ENCODE measurements at regions not wholly inside any gene's neighbourhood (a gene's known extent, or its start where the extent isn't known, plus 50 kb on each side); places are given as distances from the start of the nearest gene placed in this dataset.

GRCh38 chr21:23093259-23093658 is 2095.1 kb downstream of the NCAM2 start:
- H3K4me1 Mint-ChIP-seq = no peaks in the 10 kb centered on the region
- no peak overlapping the region for H3K4me3 Mint-ChIP-seq
- Histone ChIP-seq H3K27ac (ENCODE audit: insufficient read depth, low read length, poor library complexity, severe bottlenecking) (no peak overlapping the region), H3K4me3 (ENCODE audit: low read depth, low read length) (no peak overlapping the region), H3K36me3 (ENCODE audit: control insufficient read depth, insufficient read depth, low read length) (no peaks in the 10 kb centered on the region), H3K4me1 (ENCODE audit: control insufficient read depth, insufficient read depth, low read length, poor library complexity, severe bottlenecking) (no peaks in the 10 kb centered on the region), H3K27me3 (ENCODE audit: control insufficient read depth, insufficient read depth, low read length) (no peaks in the 10 kb centered on the region), H3K9me3 (ENCODE audit: control insufficient read depth in 2 of 2, low read length in 2 of 2) (peaks cover 3 to 5% of the 10 kb centered on the region in 2 experiments)
- H3K27me3 Mint-ChIP-seq = no peaks in the 10 kb centered on the region
- H3K27ac Mint-ChIP-seq = no peak overlapping the region
- no peak for ATAC-seq (ENCODE audit: low read depth in 2 of 2)
- peaks cover 0 to 11% (median 5%) of the 10 kb centered on the region in 7 donors for H3K9me3 Mint-ChIP-seq
- no peak for DNase-seq
- H3K36me3 Mint-ChIP-seq = no peaks in the 10 kb centered on the region

GRCh38 chr21:23099185-23099584 is 2101.0 kb downstream of the NCAM2 start:
- peaks cover 0 to 9% of the 10 kb centered on the region in 2 experiments for H3K9me3 ChIP-seq (ENCODE audit: control insufficient read depth in 2 of 2, low read length in 2 of 2)
- Mint-ChIP-seq H3K36me3 (no peaks in the 10 kb centered on the region), H3K9me3 (peaks cover 0 to 11% (median 6%) of the 10 kb centered on the region in 7 donors), H3K27me3 (no peaks in the 10 kb centered on the region), H3K4me3 (no peak overlapping the region), H3K27ac (no peak overlapping the region), H3K4me1 (no peaks in the 10 kb centered on the region)
- H3K4me3 ChIP-seq (ENCODE audit: low read depth, low read length) = no peak overlapping the region
- H3K27me3 ChIP-seq (ENCODE audit: control insufficient read depth, insufficient read depth, low read length) = no peaks in the 10 kb centered on the region
- no peaks in the 10 kb centered on the region for H3K4me1 ChIP-seq (ENCODE audit: control insufficient read depth, insufficient read depth, low read length, poor library complexity, severe bottlenecking)
- H3K36me3 ChIP-seq (ENCODE audit: control insufficient read depth, insufficient read depth, low read length) = no peaks in the 10 kb centered on the region
- ATAC-seq (ENCODE audit: low read depth in 2 of 2) (no peak), DNase-seq (no peak)
- H3K27ac ChIP-seq (ENCODE audit: insufficient read depth, low read length, poor library complexity, severe bottlenecking) = no peak overlapping the region

DNA sequence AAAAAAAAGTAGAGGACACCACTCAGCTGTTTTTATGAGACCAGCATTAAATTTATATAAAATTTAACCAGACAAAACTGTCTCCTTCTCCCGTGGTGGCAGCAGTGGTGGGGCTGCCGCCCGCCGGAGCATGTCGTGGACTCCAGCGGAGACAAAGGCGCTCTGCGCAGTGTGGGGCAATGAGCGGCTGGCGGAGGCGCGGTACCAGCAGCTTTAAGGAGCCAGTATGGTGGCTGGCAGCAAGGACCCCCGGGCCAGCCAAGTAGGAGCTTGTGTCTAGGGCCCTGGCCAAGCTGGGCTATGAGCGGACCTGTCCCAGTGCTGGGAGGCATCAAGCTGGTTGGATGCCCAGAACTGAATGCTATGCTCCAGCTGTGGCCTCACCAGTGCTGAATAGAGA is 2102.9 kb downstream of the NCAM2 start:
- no peaks in the 10 kb centered on the region for H3K4me1 Mint-ChIP-seq
- Histone ChIP-seq H3K27me3 (ENCODE audit: control insufficient read depth, insufficient read depth, low read length) (no peaks in the 10 kb centered on the region), H3K36me3 (ENCODE audit: control insufficient read depth, insufficient read depth, low read length) (no peaks in the 10 kb centered on the region), H3K4me3 (ENCODE audit: low read depth, low read length) (no peak overlapping the region), H3K9me3 (ENCODE audit: control insufficient read depth in 2 of 2, low read length in 2 of 2) (peaks cover 0 to 9% of the 10 kb centered on the region in 2 experiments), H3K4me1 (ENCODE audit: control insufficient read depth, insufficient read depth, low read length, poor library complexity, severe bottlenecking) (no peaks in the 10 kb centered on the region), H3K27ac (ENCODE audit: insufficient read depth, low read length, poor library complexity, severe bottlenecking) (no peak overlapping the region)
- no peaks in the 10 kb centered on the region for H3K36me3 Mint-ChIP-seq
- no peak for DNase-seq
- no peak overlapping the region for H3K27ac Mint-ChIP-seq
- H3K4me3 Mint-ChIP-seq = no peak overlapping the region
- ATAC-seq (ENCODE audit: low read depth in 2 of 2) = no peak
- no peaks in the 10 kb centered on the region for H3K27me3 Mint-ChIP-seq
- H3K9me3 Mint-ChIP-seq = peaks cover 0 to 11% (median 6%) of the 10 kb centered on the region in 7 donors

DNA sequence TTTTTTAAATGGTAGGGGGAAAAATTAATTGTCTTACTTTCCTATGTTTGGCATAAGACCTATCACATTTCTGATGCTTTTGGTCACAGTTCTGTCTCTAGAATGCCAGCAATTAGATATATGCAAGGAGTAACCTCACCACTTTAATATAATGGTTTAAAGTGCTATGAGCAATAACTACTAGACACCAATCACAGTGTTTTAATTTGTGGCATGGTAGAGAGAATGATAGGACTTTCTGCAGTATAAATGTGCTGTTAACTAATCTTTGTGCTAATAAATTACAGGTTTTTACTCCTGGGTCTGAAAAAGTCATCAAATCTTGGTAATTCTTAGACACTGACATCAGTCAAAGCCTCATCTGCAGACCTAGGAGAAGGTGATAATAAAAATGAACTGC is 2110.3 kb downstream of the NCAM2 start:
- Histone ChIP-seq H3K36me3 (ENCODE audit: control insufficient read depth, insufficient read depth, low read length) (no peaks in the 10 kb centered on the region), H3K27me3 (ENCODE audit: control insufficient read depth, insufficient read depth, low read length) (no peaks in the 10 kb centered on the region), H3K4me1 (ENCODE audit: control insufficient read depth, insufficient read depth, low read length, poor library complexity, severe bottlenecking) (no peaks in the 10 kb centered on the region), H3K27ac (ENCODE audit: insufficient read depth, low read length, poor library complexity, severe bottlenecking) (no peak overlapping the region), H3K4me3 (ENCODE audit: low read depth, low read length) (no peak overlapping the region), H3K9me3 (ENCODE audit: control insufficient read depth in 2 of 2, low read length in 2 of 2) (peaks cover 6 to 7% of the 10 kb centered on the region in 2 experiments)
- no peak overlapping the region for H3K27ac Mint-ChIP-seq
- no peaks in the 10 kb centered on the region for H3K36me3 Mint-ChIP-seq
- H3K4me3 Mint-ChIP-seq = no peak overlapping the region
- H3K4me1 Mint-ChIP-seq = no peaks in the 10 kb centered on the region
- no peaks in the 10 kb centered on the region for H3K27me3 Mint-ChIP-seq
- DNase-seq (no peak), ATAC-seq (ENCODE audit: low read depth in 2 of 2) (no peak)
- H3K9me3 Mint-ChIP-seq = peaks cover 0 to 9% (median 0%) of the 10 kb centered on the region in 7 donors

DNA sequence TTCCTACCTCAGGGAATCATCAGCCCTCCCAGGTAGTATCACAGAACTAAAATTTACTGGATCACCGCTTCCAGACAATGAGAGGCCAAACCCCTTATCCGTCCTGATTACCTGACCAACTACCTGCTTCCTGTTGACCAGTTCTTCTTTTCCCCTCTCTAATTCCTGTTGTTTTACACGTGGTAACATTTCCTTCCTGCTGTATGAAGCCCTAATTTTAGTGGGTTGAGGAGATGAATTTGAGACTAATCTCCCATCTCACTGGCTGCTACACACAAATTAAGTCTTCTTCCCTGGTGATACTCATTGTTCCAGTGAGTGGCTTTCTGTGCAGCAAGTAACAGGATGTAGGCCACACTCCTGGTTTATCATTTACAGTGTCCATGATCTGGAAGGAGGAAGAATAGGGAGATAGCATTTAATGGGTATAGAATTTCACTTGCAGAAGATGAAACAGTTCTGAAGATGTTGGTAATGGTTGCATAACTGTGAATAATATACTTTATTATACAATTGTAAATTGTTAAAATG is 2112.9 kb downstream of the NCAM2 start:
- Histone ChIP-seq H3K27me3 (ENCODE audit: control insufficient read depth, insufficient read depth, low read length) (no peaks in the 10 kb centered on the region), H3K4me1 (ENCODE audit: control insufficient read depth, insufficient read depth, low read length, poor library complexity, severe bottlenecking) (no peaks in the 10 kb centered on the region), H3K36me3 (ENCODE audit: control insufficient read depth, insufficient read depth, low read length) (no peaks in the 10 kb centered on the region), H3K4me3 (ENCODE audit: low read depth, low read length) (no peak overlapping the region), H3K9me3 (ENCODE audit: control insufficient read depth in 2 of 2, low read length in 2 of 2) (peaks cover 9 to 15% of the 10 kb centered on the region in 2 experiments), H3K27ac (ENCODE audit: insufficient read depth, low read length, poor library complexity, severe bottlenecking) (no peak overlapping the region)
- Mint-ChIP-seq H3K4me3 (no peak overlapping the region), H3K27ac (no peak overlapping the region), H3K27me3 (no peaks in the 10 kb centered on the region), H3K4me1 (no peaks in the 10 kb centered on the region), H3K36me3 (no peaks in the 10 kb centered on the region), H3K9me3 (peaks cover 0 to 6% (median 4%) of the 10 kb centered on the region in 7 donors)
- DNase-seq = no peak
- no peak for ATAC-seq (ENCODE audit: low read depth in 2 of 2)

GRCh38 chr21:23119491-23119890 is 2121.3 kb downstream of the NCAM2 start:
- Mint-ChIP-seq H3K4me3 (no peak overlapping the region), H3K27me3 (no peaks in the 10 kb centered on the region), H3K36me3 (no peaks in the 10 kb centered on the region), H3K27ac (no peak overlapping the region), H3K9me3 (peaks cover 0 to 11% (median 3%) of the 10 kb centered on the region in 7 donors), H3K4me1 (no peaks in the 10 kb centered on the region)
- H3K4me3 ChIP-seq (ENCODE audit: low read depth, low read length) = no peak overlapping the region
- no peak overlapping the region for H3K27ac ChIP-seq (ENCODE audit: insufficient read depth, low read length, poor library complexity, severe bottlenecking)
- H3K27me3 ChIP-seq (ENCODE audit: control insufficient read depth, insufficient read depth, low read length) = no peaks in the 10 kb centered on the region
- no peaks in the 10 kb centered on the region for H3K4me1 ChIP-seq (ENCODE audit: control insufficient read depth, insufficient read depth, low read length, poor library complexity, severe bottlenecking)
- peaks cover 2 to 3% of the 10 kb centered on the region in 2 experiments for H3K9me3 ChIP-seq (ENCODE audit: control insufficient read depth in 2 of 2, low read length in 2 of 2)
- DNase-seq = no peak
- ATAC-seq (ENCODE audit: low read depth in 2 of 2) = no peak
- H3K36me3 ChIP-seq (ENCODE audit: control insufficient read depth, insufficient read depth, low read length) = no peaks in the 10 kb centered on the region

DNA sequence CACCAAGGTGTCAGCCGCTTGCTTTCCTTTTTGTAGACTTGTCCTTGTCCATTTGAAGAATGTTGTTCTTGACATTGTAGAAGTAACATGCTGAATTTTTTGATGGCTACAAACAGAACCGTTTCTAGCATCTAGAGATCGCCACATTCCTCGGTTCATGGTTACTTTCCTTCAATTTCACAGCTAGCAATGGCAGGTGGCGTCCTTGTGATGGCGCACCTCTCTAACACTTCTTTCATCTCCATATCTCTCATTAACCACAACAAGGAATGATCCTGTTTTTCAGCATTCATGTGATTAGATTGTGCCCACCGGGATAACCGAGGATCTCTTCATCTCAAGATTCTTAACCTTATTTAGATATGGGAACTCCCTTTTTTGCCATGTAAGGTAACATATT is 2129.8 kb downstream of the NCAM2 start:
- Mint-ChIP-seq H3K36me3 (no peaks in the 10 kb centered on the region), H3K4me3 (no peak overlapping the region), H3K27ac (no peak overlapping the region), H3K27me3 (no peaks in the 10 kb centered on the region), H3K4me1 (no peaks in the 10 kb centered on the region), H3K9me3 (peaks cover 2 to 25% (median 9%) of the 10 kb centered on the region in 7 donors)
- H3K27ac ChIP-seq (ENCODE audit: insufficient read depth, low read length, poor library complexity, severe bottlenecking) = no peak overlapping the region
- H3K4me1 ChIP-seq (ENCODE audit: control insufficient read depth, insufficient read depth, low read length, poor library complexity, severe bottlenecking) = no peaks in the 10 kb centered on the region
- no peak overlapping the region for H3K4me3 ChIP-seq (ENCODE audit: low read depth, low read length)
- H3K27me3 ChIP-seq (ENCODE audit: control insufficient read depth, insufficient read depth, low read length) = no peaks in the 10 kb centered on the region
- ATAC-seq (ENCODE audit: low read depth in 2 of 2) (no peak), DNase-seq (no peak)
- H3K9me3 ChIP-seq (ENCODE audit: control insufficient read depth in 2 of 2, low read length in 2 of 2) = peaks cover 0 to 2% of the 10 kb centered on the region in 2 experiments
- no peaks in the 10 kb centered on the region for H3K36me3 ChIP-seq (ENCODE audit: control insufficient read depth, insufficient read depth, low read length)

DNA sequence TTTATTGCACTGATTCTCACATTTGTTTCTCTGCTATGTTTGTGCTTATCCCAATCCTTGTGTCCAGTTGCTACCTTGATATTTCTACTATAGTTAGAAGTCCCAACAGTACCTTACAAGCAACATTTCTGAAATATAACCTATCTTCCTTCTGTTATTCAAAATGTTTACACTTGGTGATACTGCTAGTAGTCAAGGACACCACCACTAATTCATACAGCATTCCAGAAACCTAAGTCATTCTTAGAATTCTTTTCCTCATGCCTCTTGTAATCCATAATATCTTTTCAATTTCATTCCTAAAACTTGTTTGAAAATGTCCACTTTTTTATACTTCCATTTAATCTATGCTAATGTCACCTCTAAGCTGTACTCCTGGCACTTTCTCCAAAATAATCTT is 2132.1 kb downstream of the NCAM2 start:
- H3K4me3 ChIP-seq (ENCODE audit: low read depth, low read length) = no peak overlapping the region
- H3K27me3 ChIP-seq (ENCODE audit: control insufficient read depth, insufficient read depth, low read length) = no peaks in the 10 kb centered on the region
- ATAC-seq (ENCODE audit: low read depth in 2 of 2) (no peak), DNase-seq (no peak)
- Mint-ChIP-seq H3K27ac (no peak overlapping the region), H3K9me3 (peaks cover 4 to 33% (median 15%) of the 10 kb centered on the region in 7 donors), H3K4me1 (no peaks in the 10 kb centered on the region), H3K27me3 (no peaks in the 10 kb centered on the region), H3K4me3 (no peak overlapping the region), H3K36me3 (no peaks in the 10 kb centered on the region)
- no peaks in the 10 kb centered on the region for H3K36me3 ChIP-seq (ENCODE audit: control insufficient read depth, insufficient read depth, low read length)
- no peaks in the 10 kb centered on the region for H3K4me1 ChIP-seq (ENCODE audit: control insufficient read depth, insufficient read depth, low read length, poor library complexity, severe bottlenecking)
- peaks cover 2 to 3% of the 10 kb centered on the region in 2 experiments for H3K9me3 ChIP-seq (ENCODE audit: control insufficient read depth in 2 of 2, low read length in 2 of 2)
- no peak overlapping the region for H3K27ac ChIP-seq (ENCODE audit: insufficient read depth, low read length, poor library complexity, severe bottlenecking)
